C4-2B (cell line): ENCODE measurements at regions not wholly inside any gene's neighbourhood (a gene's known extent, or its start where the extent isn't known, plus 50 kb on each side); places are given as distances from the start of the nearest gene placed in this dataset.

Experiments used
- CTCF ChIP-seq: fragments of 450-650 bp; conservative IDR thresholded peaks from 2 replicates; pipeline ENCODE4 v1.5.1; 2017; ENCODE audit warnings: mild to moderate bottlenecking
- ZFX ChIP-seq: fragments of 450-650 bp; IDR thresholded peaks from 2 replicates; pipeline ENCODE4 v1.6.1; 2017

- TF ChIP-seq CTCF, result no peak
- no peak for TF ChIP-seq ZFX
These were observed 88.4 kb upstream of the RMDN2 start for GRCh38 chr2:37836711-37837110.
